NB4 (cell line): ENCODE measurements at regions not wholly inside any gene's neighbourhood (a gene's known extent, or its start where the extent isn't known, plus 50 kb on each side); places are given as distances from the start of the nearest gene placed in this dataset.

Experiments
- DNase-seq: peaks from one replicate; pipeline ENCODE4 v3.0.0; 2010; ENCODE audit warnings: low read depth
- H3K4me3 ChIP-seq: one replicate; pipeline ENCODE4 v1.5.1; 2011; ENCODE audit warnings: mild to moderate bottlenecking, low read depth, low read length, moderate library complexity
- CTCF ChIP-seq: IDR thresholded peaks from one replicate; pipeline ENCODE4 v1.5.1; 2012; ENCODE audit warnings: low read depth, low read length
- MAX ChIP-seq: IDR thresholded peaks from 2 replicates; pipeline ENCODE4 v1.6.1; 2011; ENCODE audit warnings: low read depth, low read length
- MYC ChIP-seq: IDR thresholded peaks from 2 replicates; pipeline ENCODE4 v1.6.1; 2011; ENCODE audit warnings: low read depth, low read length
- POLR2A ChIP-seq: IDR thresholded peaks from 2 replicates; pipeline ENCODE4 v1.6.1; 2011; ENCODE audit warnings: mild to moderate bottlenecking; ENCODE audit not compliant: insufficient read length; ENCODE audit errors: extremely low read depth

- TF ChIP-seq MAX: no peak
- no peak for TF ChIP-seq CTCF
- no peak overlapping the region for H3K4me3 ChIP-seq
- no peak for DNase-seq
These were observed 165.0 kb upstream of the PLXNA2 start for GRCh38 chr1:208409176-208409575.

GRCh38 chr1:208410409-208410808 lies 166.2 kb upstream of the PLXNA2 start:
- DNase-seq: no peak
- TF ChIP-seq MAX (no peak), MYC (no peak), CTCF (no peak), POLR2A (no peak)
- H3K4me3 ChIP-seq: no peak overlapping the region

GRCh38 chr1:208413006-208413405 lies 168.8 kb upstream of the PLXNA2 start:
- no peak overlapping the region for H3K4me3 ChIP-seq
- DNase-seq: no peak
- TF ChIP-seq MYC (no peak), POLR2A (no peak), CTCF (no peak), MAX (no peak)

GRCh38 chr1:208418667-208419066 lies 174.5 kb upstream of the PLXNA2 start:
- H3K4me3 ChIP-seq: no peak overlapping the region
- DNase-seq: no peak
- TF ChIP-seq MAX: no peak
- TF ChIP-seq CTCF: no peak
- TF ChIP-seq POLR2A: no peak
- no peak for TF ChIP-seq MYC

GRCh38 chr1:208419746-208420420 lies 175.7 kb upstream of the PLXNA2 start:
- TF ChIP-seq MAX: no peak
- no peak for TF ChIP-seq CTCF
- TF ChIP-seq POLR2A: no peak
- no peak for TF ChIP-seq MYC
- H3K4me3 ChIP-seq: no peak overlapping the region
- DNase-seq: no peak

GRCh38 chr1:208420696-208421095 lies 176.5 kb upstream of the PLXNA2 start:
- H3K4me3 ChIP-seq: no peak overlapping the region
- TF ChIP-seq POLR2A (no peak), MAX (no peak), MYC (no peak), CTCF (no peak)
- no peak for DNase-seq
